ENCODE measurements at regions not wholly inside any gene's neighbourhood (a gene's known extent, or its start where the extent isn't known, plus 50 kb on each side); places are given as distances from the start of the nearest gene placed in this dataset.

DNA sequence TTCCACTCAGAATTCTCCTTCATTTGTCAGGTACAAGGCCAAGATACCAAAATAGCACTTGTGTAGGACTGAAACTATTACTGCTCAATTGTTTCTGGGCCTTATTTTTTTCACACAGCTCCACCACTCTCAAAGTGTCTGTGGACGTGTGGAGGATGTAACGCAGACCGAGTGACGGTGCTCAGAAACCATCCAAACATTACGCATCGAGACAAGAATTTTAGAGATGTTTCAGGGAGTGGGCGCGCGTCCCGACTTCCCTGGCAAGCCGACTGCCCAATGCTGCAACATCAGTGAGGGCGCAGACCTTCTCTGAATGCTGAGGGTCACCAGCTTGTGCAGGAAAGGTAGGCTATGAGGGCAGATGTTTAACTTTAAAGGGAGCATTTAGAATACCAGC lies 108.4 kb downstream of the GATA6 start:
- TF ChIP-seq, protein P1, sequence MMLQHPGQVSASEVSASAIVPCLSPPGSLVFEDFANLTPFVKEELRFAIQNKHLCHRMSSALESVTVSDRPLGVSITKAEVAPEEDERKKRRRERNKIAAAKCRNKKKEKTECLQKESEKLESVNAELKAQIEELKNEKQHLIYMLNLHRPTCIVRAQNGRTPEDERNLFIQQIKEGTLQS (IDR thresholded peaks at IDR 0.05): no peak
- TF ChIP-seq, protein P2, sequence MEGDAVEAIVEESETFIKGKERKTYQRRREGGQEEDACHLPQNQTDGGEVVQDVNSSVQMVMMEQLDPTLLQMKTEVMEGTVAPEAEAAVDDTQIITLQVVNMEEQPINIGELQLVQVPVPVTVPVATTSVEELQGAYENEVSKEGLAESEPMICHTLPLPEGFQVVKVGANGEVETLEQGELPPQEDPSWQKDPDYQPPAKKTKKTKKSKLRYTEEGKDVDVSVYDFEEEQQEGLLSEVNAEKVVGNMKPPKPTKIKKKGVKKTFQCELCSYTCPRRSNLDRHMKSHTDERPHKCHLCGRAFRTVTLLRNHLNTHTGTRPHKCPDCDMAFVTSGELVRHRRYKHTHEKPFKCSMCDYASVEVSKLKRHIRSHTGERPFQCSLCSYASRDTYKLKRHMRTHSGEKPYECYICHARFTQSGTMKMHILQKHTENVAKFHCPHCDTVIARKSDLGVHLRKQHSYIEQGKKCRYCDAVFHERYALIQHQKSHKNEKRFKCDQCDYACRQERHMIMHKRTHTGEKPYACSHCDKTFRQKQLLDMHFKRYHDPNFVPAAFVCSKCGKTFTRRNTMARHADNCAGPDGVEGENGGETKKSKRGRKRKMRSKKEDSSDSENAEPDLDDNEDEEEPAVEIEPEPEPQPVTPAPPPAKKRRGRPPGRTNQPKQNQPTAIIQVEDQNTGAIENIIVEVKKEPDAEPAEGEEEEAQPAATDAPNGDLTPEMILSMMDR (IDR thresholded peaks at IDR 0.05; ENCODE audit: low read depth, low read length, missing input control): no peak
- TF ChIP-seq YY1 (IDR thresholded peaks at IDR 0.05) (no peak), FOXA1 (IDR thresholded peaks at IDR 0.05) (no peak), GABPA (IDR thresholded peaks at IDR 0.05 in 1 of 2, conservative IDR thresholded peaks at IDR 0.05 in 1 of 2) (no peak), EGR1 (IDR thresholded peaks at IDR 0.05; ENCODE audit: low read depth in 2 of 2) (no peak), TAF1 (conservative IDR thresholded peaks at IDR 0.05) (no peak)

All from liver (tissue), 3 donors.